ENCODE measurements at regions not wholly inside any gene's neighbourhood (a gene's known extent, or its start where the extent isn't known, plus 50 kb on each side); places are given as distances from the start of the nearest gene placed in this dataset.

GRCh38 chr7:97470726-97471125 lies 261.2 kb upstream of the TAC1 start:
- Mint-ChIP-seq H3K9me3 (no peaks in the 10 kb centered on the region), H3K4me3 (no peak overlapping the region), H3K4me1 (peaks cover 6 to 10% of the 10 kb centered on the region in 2 experiments), H3K27ac (no peak overlapping the region), H3K36me3 (ENCODE audit: insufficient read depth in 1 of 3, low read depth in 3 of 3) (no peaks in the 10 kb centered on the region), H3K27me3 (ENCODE audit: low read depth) (no peaks in the 10 kb centered on the region)
- no peak overlapping the region for H4K8ac ChIP-seq (replicated peaks; ENCODE audit: insufficient read length, low read depth, low read length)
- H4K20me1 ChIP-seq (ENCODE audit: control insufficient read depth, insufficient read depth, insufficient read length): no peaks in the 10 kb centered on the region
- no peaks in the 10 kb centered on the region; the same call in 1 of the 2 replicates for H3K4me1 ChIP-seq (ENCODE audit: insufficient read depth, low read length)
- no peaks in the 10 kb centered on the region for H3K9me3 ChIP-seq (ENCODE audit: control insufficient read depth, low read depth, low read length)
- no peak overlapping the region for H2BK5ac ChIP-seq (ENCODE audit: insufficient read length, low read length)
- H4K91ac ChIP-seq (ENCODE audit: insufficient read length, low read depth, low read length): no peak overlapping the region
- DNase-seq: no peak
- no peak overlapping the region for H2AFZ ChIP-seq (ENCODE audit: low read length)
- H3K79me1 ChIP-seq (ENCODE audit: insufficient read depth, low read depth, low read length, poor library complexity, severe bottlenecking): no peaks in the 10 kb centered on the region
- no peak overlapping the region for H3T11ph ChIP-seq (ENCODE audit: low read length)
- H3K23ac ChIP-seq (ENCODE audit: insufficient read length, low read depth, low read length): no peak overlapping the region
- H3K56ac ChIP-seq (ENCODE audit: insufficient read length, low read depth, low read length): no peak overlapping the region
- no peak overlapping the region for H2AK5ac ChIP-seq (ENCODE audit: insufficient read length, low read length)
- no peaks in the 10 kb centered on the region for H3K79me2 ChIP-seq (ENCODE audit: insufficient read depth, low read length)
- no peak overlapping the region for H2BK12ac ChIP-seq (ENCODE audit: insufficient read length, low read depth, low read length)
- H4K5ac ChIP-seq (ENCODE audit: insufficient read length, low read depth, low read length): no peak overlapping the region
- H3K4ac ChIP-seq (ENCODE audit: low read depth, low read length): no peak overlapping the region
- no peak overlapping the region for H2BK15ac ChIP-seq (ENCODE audit: low read depth, low read length)
- H3K27ac ChIP-seq (ENCODE audit: insufficient read length, low read depth, low read length): no peak overlapping the region
- no peak overlapping the region for H3K18ac ChIP-seq (ENCODE audit: insufficient read length, low read depth, low read length)
- TF ChIP-seq CTCF (conservative IDR thresholded peaks at IDR 0.05): no peak
- H3K23me2 ChIP-seq (ENCODE audit: insufficient read length, low read depth, low read length, poor library complexity, severe bottlenecking): no peaks in the 10 kb centered on the region
- H3K27me3 ChIP-seq (ENCODE audit: insufficient read depth, low read length): no peaks in the 10 kb centered on the region
- H3K4me2 ChIP-seq (ENCODE audit: insufficient read depth, insufficient read length, low read length): no peak overlapping the region
- H2BK20ac ChIP-seq (ENCODE audit: low read depth, low read length, poor library complexity, severe bottlenecking): no peak overlapping the region
- no peak overlapping the region for H3K9ac ChIP-seq (ENCODE audit: extremely low read depth, insufficient read length, low read length)
- no peak overlapping the region for H3K14ac ChIP-seq (ENCODE audit: insufficient read depth, low read length)
- WGBS (ENCODE audit: extremely low coverage, insufficient read length, low lambda C conversion rate): no CpG with 5 or more reads among the region's 5 CpGs
- H2BK120ac ChIP-seq (ENCODE audit: low read depth, low read length, poor library complexity, severe bottlenecking): no peak overlapping the region
